ENCODE measurements at regions not wholly inside any gene's neighbourhood (a gene's known extent, or its start where the extent isn't known, plus 50 kb on each side); places are given as distances from the start of the nearest gene placed in this dataset.
"Not testable (repeated sequence)": the region's sequence is repeated elsewhere in the genome, so short reads cannot be mapped to it uniquely, and the experiment has no call there.

- Mint-ChIP-seq H3K4me1 (no peaks in the 10 kb centered on the region), H3K9me3 (peaks cover 0 to 37% (median 14%) of the 10 kb centered on the region in 3 donors), H3K27me3 (no peaks in the 10 kb centered on the region), H3K36me3 (no peaks in the 10 kb centered on the region), H3K27ac (no peak overlapping the region), H3K4me3 (no peak overlapping the region)
- Histone ChIP-seq H3K4me1 (ENCODE audit: control insufficient read depth in 1 of 2, extremely low read depth in 1 of 2, insufficient read depth in 2 of 2, low read length in 2 of 2) (no peaks in the 10 kb centered on the region), H3K9me3 (no peaks in the 10 kb centered on the region), H3K4me3 (ENCODE audit: control insufficient read depth in 1 of 2, extremely low read depth in 1 of 2, low read length in 1 of 2) (no peak overlapping the region), H3K27ac (ENCODE audit: low read length) (no peak overlapping the region), H3K36me3 (ENCODE audit: control insufficient read depth in 2 of 2, extremely low read depth in 1 of 2, insufficient read depth in 1 of 2, low read length in 1 of 2) (no peaks in the 10 kb centered on the region), H3K27me3 (replicated peaks in 1 of 2; ENCODE audit: control insufficient read depth in 2 of 2, extremely low read depth in 1 of 2, insufficient read depth in 2 of 2, low read length in 1 of 2) (no peaks in the 10 kb centered on the region)
- DNase-seq (no peak), ATAC-seq (replicated peaks in 1 of 4) (no peak)
- 100% methylated on average over 2 of the region's 4 CpGs for WGBS (ENCODE audit: insufficient coverage)
- ChIA-PET POLR2A (no interaction called here), CTCF (no interaction called here)
These were observed 268.9 kb upstream of the TYRP1 start for GRCh38 chr9:12424243-12424642.

DNA sequence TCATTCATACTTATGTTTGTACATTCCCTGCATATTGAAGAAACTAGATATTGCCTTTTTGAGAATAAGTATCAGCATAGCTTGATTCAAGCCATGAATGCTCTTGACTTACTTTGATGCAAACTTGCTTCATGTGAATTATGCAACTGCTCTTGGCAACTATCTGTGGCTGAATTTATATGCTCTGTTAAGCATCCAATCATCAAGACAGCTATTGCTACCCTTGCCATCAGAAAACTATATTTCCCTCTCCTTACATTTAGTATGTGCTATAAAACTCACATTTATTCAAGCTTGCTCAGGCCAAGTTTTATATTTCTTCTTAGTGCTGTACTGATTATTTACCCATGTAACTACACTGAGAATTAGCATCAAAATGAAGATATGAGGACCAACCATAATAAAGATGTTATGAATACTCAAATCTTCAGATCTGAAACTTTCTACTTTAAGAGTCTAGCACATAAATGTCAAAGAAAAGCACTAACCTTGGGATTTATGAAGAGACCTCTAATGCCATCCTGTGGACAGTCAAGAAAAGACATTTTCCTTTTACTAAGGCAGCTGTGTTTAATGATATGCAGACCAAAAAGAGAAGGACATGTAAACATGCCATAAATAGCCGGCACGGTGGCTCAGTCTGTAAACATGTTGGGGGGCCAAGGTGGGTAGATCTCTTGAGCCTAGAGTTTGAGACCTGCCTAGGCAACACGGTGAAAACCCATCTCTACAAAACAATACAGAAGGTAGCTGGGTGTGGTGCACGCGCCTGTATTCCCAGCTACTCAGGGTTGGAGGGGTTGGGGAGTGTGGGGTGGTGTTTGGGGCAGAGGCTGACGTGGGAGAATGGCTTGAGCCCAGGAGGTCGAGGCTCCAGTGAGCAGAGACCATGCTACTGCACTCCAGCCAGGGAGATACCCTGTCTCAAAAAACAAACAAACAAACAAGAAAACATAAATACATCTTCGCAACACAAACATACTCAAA lies 267.0 kb upstream of the TYRP1 start:
- Histone ChIP-seq H3K36me3 (ENCODE audit: control insufficient read depth in 2 of 2, extremely low read depth in 1 of 2, insufficient read depth in 1 of 2, low read length in 1 of 2) (no peaks in the 10 kb centered on the region), H3K27me3 (replicated peaks in 1 of 2; ENCODE audit: control insufficient read depth in 2 of 2, extremely low read depth in 1 of 2, insufficient read depth in 2 of 2, low read length in 1 of 2) (no peaks in the 10 kb centered on the region), H3K4me3 (ENCODE audit: control insufficient read depth in 1 of 2, extremely low read depth in 1 of 2, low read length in 1 of 2) (no peak overlapping the region), H3K27ac (ENCODE audit: low read length) (no peak overlapping the region), H3K9me3 (no peaks in the 10 kb centered on the region), H3K4me1 (ENCODE audit: control insufficient read depth in 1 of 2, extremely low read depth in 1 of 2, insufficient read depth in 2 of 2, low read length in 2 of 2) (no peaks in the 10 kb centered on the region)
- WGBS (ENCODE audit: insufficient coverage) = no CpG with 5 or more reads among the region's 8 CpGs
- DNase-seq = no peak
- Mint-ChIP-seq H3K9me3 (peaks cover 0 to 44% (median 26%) of the 10 kb centered on the region in 3 donors), H3K27ac (no peak overlapping the region), H3K4me1 (no peaks in the 10 kb centered on the region), H3K4me3 (no peak overlapping the region), H3K36me3 (no peaks in the 10 kb centered on the region), H3K27me3 (no peaks in the 10 kb centered on the region)
- CTCF ChIA-PET = no interaction called here
- ATAC-seq (replicated peaks in 1 of 4) = no peak
- POLR2A ChIA-PET = no interaction called here

DNA sequence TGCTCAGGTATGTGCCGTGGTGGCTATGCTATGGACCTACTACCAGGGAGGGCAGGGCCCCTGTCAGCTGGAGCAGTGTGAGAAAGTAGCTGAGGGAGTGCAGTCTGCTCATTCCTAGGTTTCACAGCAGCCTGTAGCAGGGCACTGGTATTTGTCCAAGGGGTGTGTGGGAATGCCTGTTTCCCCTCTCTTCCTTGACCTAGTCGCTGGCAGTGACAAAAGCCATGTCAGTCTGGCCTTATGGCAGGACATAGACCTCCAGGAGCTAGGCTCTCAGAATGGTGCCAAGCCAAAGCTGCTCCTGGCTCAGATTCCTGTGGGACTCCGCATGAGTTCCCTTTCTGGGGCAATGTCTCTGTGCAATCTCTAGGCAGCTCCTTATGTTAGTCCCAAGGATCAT lies 253.9 kb upstream of the TYRP1 start:
- no peak for DNase-seq
- Histone ChIP-seq H3K4me1 (ENCODE audit: control insufficient read depth in 1 of 2, extremely low read depth in 1 of 2, insufficient read depth in 2 of 2, low read length in 2 of 2) (no peaks in the 10 kb centered on the region), H3K27ac (ENCODE audit: low read length) (no peak overlapping the region), H3K27me3 (replicated peaks in 1 of 2; ENCODE audit: control insufficient read depth in 2 of 2, extremely low read depth in 1 of 2, insufficient read depth in 2 of 2, low read length in 1 of 2) (no peaks in the 10 kb centered on the region), H3K4me3 (ENCODE audit: control insufficient read depth in 1 of 2, extremely low read depth in 1 of 2, low read length in 1 of 2) (no peak overlapping the region), H3K9me3 (no peaks in the 10 kb centered on the region), H3K36me3 (ENCODE audit: control insufficient read depth in 2 of 2, extremely low read depth in 1 of 2, insufficient read depth in 1 of 2, low read length in 1 of 2) (no peaks in the 10 kb centered on the region)
- no peaks in the 10 kb centered on the region for H3K4me1 Mint-ChIP-seq
- peaks cover 19 to 30% (median 28%) of the 10 kb centered on the region in 3 donors for H3K9me3 Mint-ChIP-seq
- CTCF ChIA-PET = no interaction called here
- ATAC-seq (replicated peaks in 1 of 4) = no peak
- POLR2A ChIA-PET = no interaction called here
- WGBS (ENCODE audit: insufficient coverage) = no CpG with 5 or more reads among the region's 3 CpGs
- H3K4me3 Mint-ChIP-seq = no peak overlapping the region
- H3K27ac Mint-ChIP-seq = no peak overlapping the region
- H3K36me3 Mint-ChIP-seq = no peaks in the 10 kb centered on the region
- no peaks in the 10 kb centered on the region for H3K27me3 Mint-ChIP-seq

- H3K27ac Mint-ChIP-seq; H3K36me3 Mint-ChIP-seq; H3K27me3 ChIP-seq (replicated peaks in 1 of 2; ENCODE audit: control insufficient read depth in 2 of 2, extremely low read depth in 1 of 2, insufficient read depth in 2 of 2, low read length in 1 of 2); POLR2A ChIA-PET; H3K27ac ChIP-seq (ENCODE audit: low read length); H3K27me3 Mint-ChIP-seq; H3K36me3 ChIP-seq (ENCODE audit: control insufficient read depth in 2 of 2, extremely low read depth in 1 of 2, insufficient read depth in 1 of 2, low read length in 1 of 2); H3K9me3 ChIP-seq; H3K4me1 Mint-ChIP-seq; DNase-seq; H3K4me1 ChIP-seq (ENCODE audit: control insufficient read depth in 1 of 2, extremely low read depth in 1 of 2, insufficient read depth in 2 of 2, low read length in 2 of 2); ATAC-seq (replicated peaks in 1 of 4); H3K4me3 ChIP-seq (ENCODE audit: control insufficient read depth in 1 of 2, extremely low read depth in 1 of 2, low read length in 1 of 2); H3K4me3 Mint-ChIP-seq: not testable (repeated sequence)
- 90% methylated on average over 2 of the region's 6 CpGs for WGBS (ENCODE audit: insufficient coverage)
- CTCF ChIA-PET = interaction anchor here in 1 of 2 donors (0.6 kb wide), 1 partner anchor 140 kb away, joined by 3 read pairs; no protein-coding TSS in a partner anchor
- peaks cover 18 to 26% (median 21%) of the 10 kb centered on the region in 3 donors for H3K9me3 Mint-ChIP-seq
These were observed 252.1 kb upstream of the TYRP1 start for GRCh38 chr9:12441080-12441479.

- Mint-ChIP-seq H3K27me3 (no peaks in the 10 kb centered on the region), H3K27ac (no peak overlapping the region), H3K9me3 (peaks cover 19 to 28% (median 21%) of the 10 kb centered on the region in 3 donors), H3K4me3 (no peak overlapping the region), H3K4me1 (no peaks in the 10 kb centered on the region), H3K36me3 (no peaks in the 10 kb centered on the region)
- no peaks in the 10 kb centered on the region for H3K36me3 ChIP-seq (ENCODE audit: control insufficient read depth in 2 of 2, extremely low read depth in 1 of 2, insufficient read depth in 1 of 2, low read length in 1 of 2)
- ChIA-PET CTCF (interaction anchor here in 1 of 2 donors (0.6 kb wide), 1 partner anchor 140 kb away, joined by 3 read pairs; no protein-coding TSS in a partner anchor), POLR2A (no interaction called here)
- H3K9me3 ChIP-seq = no peaks in the 10 kb centered on the region
- H3K27ac ChIP-seq (ENCODE audit: low read length) = no peak overlapping the region
- no peak for DNase-seq
- H3K4me3 ChIP-seq (ENCODE audit: control insufficient read depth in 1 of 2, extremely low read depth in 1 of 2, low read length in 1 of 2) = no peak overlapping the region
- no peaks in the 10 kb centered on the region for H3K4me1 ChIP-seq (ENCODE audit: control insufficient read depth in 1 of 2, extremely low read depth in 1 of 2, insufficient read depth in 2 of 2, low read length in 2 of 2)
- ATAC-seq (replicated peaks in 1 of 4) = no peak
- H3K27me3 ChIP-seq (replicated peaks in 1 of 2; ENCODE audit: control insufficient read depth in 2 of 2, extremely low read depth in 1 of 2, insufficient read depth in 2 of 2, low read length in 1 of 2) = no peaks in the 10 kb centered on the region
- no CpG with 5 or more reads among the region's 1 CpG for WGBS (ENCODE audit: insufficient coverage)
These were observed 251.7 kb upstream of the TYRP1 start for GRCh38 chr9:12441506-12441905.

DNA sequence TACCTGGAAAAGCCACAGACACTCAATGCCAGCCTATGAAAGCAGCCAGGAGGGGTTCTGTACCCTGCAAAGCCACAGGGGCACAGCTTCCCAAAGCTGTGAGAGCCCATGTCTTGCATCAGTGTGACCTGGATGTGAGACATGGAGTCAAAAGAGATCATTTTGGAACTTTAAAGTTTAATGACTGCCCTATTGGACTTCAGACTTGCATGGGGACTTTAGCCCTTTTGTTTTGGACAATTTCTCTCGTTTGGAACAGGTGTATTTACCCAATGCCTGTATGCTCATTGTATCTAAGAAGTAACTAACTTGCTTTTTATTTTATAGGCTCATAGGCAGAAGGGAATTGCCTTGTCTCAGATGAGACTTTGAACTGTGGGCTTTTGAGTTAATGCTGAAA lies 244.9 kb upstream of the TYRP1 start:
- Mint-ChIP-seq H3K27ac (no peak overlapping the region), H3K9me3 (peaks cover 4 to 44% (median 38%) of the 10 kb centered on the region in 3 donors), H3K4me1 (no peaks in the 10 kb centered on the region), H3K4me3 (no peak overlapping the region), H3K27me3 (no peaks in the 10 kb centered on the region), H3K36me3 (no peaks in the 10 kb centered on the region)
- Histone ChIP-seq H3K27me3 (replicated peaks in 1 of 2; ENCODE audit: control insufficient read depth in 2 of 2, extremely low read depth in 1 of 2, insufficient read depth in 2 of 2, low read length in 1 of 2) (no peaks in the 10 kb centered on the region), H3K9me3 (no peaks in the 10 kb centered on the region), H3K36me3 (ENCODE audit: control insufficient read depth in 2 of 2, extremely low read depth in 1 of 2, insufficient read depth in 1 of 2, low read length in 1 of 2) (no peaks in the 10 kb centered on the region), H3K27ac (ENCODE audit: low read length) (no peak overlapping the region), H3K4me1 (ENCODE audit: control insufficient read depth in 1 of 2, extremely low read depth in 1 of 2, insufficient read depth in 2 of 2, low read length in 2 of 2) (no peaks in the 10 kb centered on the region), H3K4me3 (ENCODE audit: control insufficient read depth in 1 of 2, extremely low read depth in 1 of 2, low read length in 1 of 2) (no peak overlapping the region)
- no peak for DNase-seq
- ATAC-seq (replicated peaks in 1 of 4) = no peak
- ChIA-PET CTCF (no interaction called here), POLR2A (no interaction called here)
- no CpG with 5 or more reads among the region's 1 CpG for WGBS (ENCODE audit: insufficient coverage)

All from T-cell (primary cell).